Urinary bladder (tissue), 3 donors: ENCODE measurements at regions not wholly inside any gene's neighbourhood (a gene's known extent, or its start where the extent isn't known, plus 50 kb on each side); places are given as distances from the start of the nearest gene placed in this dataset.

Source experiments
- DNase-seq: peaks from one replicate; pipeline ENCODE4 v3.0.0-alpha.2; 2015; ENCODE audit errors: extremely low spot score
- H3K27ac ChIP-seq: one replicate; pipeline ENCODE4 v1.5.1; 2013; ENCODE audit warnings: low read depth, mild to moderate bottlenecking, moderate library complexity
- H3K36me3 ChIP-seq: one replicate; pipeline ENCODE4 v1.6.1; 2013; ENCODE audit warnings: mild to moderate bottlenecking, moderate library complexity; ENCODE audit not compliant: insufficient read depth
- H3K4me1 ChIP-seq: one replicate; pipeline ENCODE4 v1.6.1; 2013; ENCODE audit warnings: mild to moderate bottlenecking, moderate library complexity; ENCODE audit not compliant: insufficient read depth
- H3K4me3 ChIP-seq: one replicate; pipeline ENCODE4 v1.5.1; 2013; ENCODE audit warnings: low read depth, low read length
- WGBS: extraction: QIAGEN DNeasy Blood & Tissue Kit; methylation state at CpG from one replicate; pipeline ENCODE4 v1.1.7; 2013; 5-methylcytosine and 5-hydroxymethylcytosine counted together
- donor health status: healthy with polysubstance abuse.
- donor health status: healthy.

DNA sequence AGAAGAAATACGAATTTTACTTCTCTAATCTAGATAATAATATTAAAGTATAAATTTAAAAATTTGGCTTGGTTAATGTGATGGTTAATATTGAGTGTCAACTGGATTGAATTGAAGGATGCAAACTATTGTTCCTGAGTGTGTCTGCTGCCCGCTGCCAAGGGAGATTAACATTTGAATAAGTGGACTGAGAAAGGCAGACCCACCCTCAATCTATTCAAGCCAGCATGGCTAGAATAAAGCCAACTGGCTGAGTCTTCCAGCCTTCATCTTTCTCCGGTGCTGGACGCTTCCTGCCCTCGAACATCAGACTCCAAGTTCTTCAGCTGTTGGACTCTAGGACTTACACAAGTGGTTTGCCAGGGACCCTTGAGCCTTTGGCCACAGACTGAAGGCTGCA, 152.7 kb downstream of the TBXT start:
- 48% methylated on average over 5 of the region's 5 CpGs for WGBS
- no peak overlapping the region for H3K27ac ChIP-seq
- no peak for DNase-seq
- H3K4me1 ChIP-seq = no peaks in the 10 kb centered on the region
- H3K36me3 ChIP-seq = no peaks in the 10 kb centered on the region
- H3K4me3 ChIP-seq = no peak overlapping the region

DNA sequence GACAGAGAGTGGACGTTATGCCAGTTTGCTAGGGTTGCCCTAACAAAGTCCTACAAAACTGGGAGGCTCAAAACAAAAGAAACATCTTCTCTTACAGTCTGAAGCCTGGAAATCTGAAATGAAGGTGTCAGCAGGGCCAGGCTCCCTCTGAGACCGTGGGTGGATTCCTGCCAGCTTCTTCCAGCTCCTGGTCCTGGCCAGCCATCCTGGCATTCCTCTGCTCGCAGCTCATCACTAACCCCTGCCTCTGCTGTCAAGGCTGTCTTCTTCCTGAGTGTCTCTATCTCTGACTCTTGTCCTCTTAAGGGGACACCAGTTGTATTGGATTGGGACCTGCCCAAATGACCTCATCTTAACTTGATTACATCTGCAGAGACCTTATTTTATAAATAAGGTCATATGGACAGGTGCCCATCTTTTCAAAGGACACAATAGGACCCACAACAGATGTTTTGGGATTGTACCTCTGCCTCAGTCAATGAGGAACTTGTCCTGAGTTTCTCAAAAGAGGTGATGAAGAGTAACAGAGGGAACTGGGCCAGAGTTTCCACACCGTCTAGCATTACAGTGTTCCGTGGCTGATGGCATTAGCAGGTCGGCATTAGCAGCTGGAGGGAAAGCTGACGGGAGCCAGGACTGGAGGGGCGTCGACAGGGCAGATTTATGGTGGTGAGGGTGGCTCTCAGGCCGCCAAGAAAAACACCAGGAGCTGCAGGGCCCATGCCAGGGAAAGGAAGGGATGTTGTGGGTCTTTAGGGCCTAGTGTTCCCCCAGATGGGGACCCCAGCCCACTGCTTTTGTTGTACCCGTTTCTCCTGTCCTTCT, 157.3 kb downstream of the TBXT start:
- WGBS = 37% methylated on average over 11 of the region's 11 CpGs
- DNase-seq = no peak

DNA sequence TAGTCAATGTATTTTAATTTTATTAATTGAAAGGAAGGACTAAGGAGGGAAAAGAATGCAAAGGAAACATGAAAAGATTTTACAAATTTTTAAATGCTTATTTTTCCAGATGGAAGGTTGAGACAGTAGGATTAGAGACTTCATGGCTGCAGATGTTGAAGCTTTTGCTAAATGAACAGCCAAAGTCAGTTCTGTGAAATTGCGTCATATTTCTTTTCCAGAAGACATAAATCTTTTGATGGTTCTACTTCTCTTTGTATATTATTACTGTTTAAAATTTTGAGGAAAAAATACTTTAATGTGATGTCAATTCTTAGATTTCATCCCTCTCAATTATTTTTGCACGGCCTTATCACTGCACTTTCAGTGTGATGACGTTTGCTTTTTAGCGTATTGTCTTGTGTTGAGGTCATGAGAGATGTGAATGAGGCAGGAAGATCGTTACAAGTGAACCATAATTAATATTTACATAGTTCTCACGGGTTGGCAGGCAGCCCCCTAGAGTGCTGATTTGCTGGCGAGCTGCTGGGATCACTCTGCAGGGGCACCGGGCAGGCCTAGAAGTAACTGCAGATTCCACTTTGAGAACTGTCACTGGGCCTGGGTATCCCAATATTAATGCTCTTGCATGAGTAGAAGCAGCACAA, 158.1 kb downstream of the TBXT start:
- no peaks in the 10 kb centered on the region for H3K4me1 ChIP-seq
- H3K4me3 ChIP-seq = no peak overlapping the region
- 47% methylated on average over 8 of the region's 8 CpGs for WGBS
- H3K27ac ChIP-seq = no peak overlapping the region
- no peak for DNase-seq
- no peaks in the 10 kb centered on the region for H3K36me3 ChIP-seq

More for the DNA sequence above, 157.3 kb downstream of the TBXT start:
- Histone ChIP-seq H3K4me1 (no peaks in the 10 kb centered on the region), H3K4me3 (no peak overlapping the region), H3K27ac (no peak overlapping the region), H3K36me3 (no peaks in the 10 kb centered on the region)

DNA sequence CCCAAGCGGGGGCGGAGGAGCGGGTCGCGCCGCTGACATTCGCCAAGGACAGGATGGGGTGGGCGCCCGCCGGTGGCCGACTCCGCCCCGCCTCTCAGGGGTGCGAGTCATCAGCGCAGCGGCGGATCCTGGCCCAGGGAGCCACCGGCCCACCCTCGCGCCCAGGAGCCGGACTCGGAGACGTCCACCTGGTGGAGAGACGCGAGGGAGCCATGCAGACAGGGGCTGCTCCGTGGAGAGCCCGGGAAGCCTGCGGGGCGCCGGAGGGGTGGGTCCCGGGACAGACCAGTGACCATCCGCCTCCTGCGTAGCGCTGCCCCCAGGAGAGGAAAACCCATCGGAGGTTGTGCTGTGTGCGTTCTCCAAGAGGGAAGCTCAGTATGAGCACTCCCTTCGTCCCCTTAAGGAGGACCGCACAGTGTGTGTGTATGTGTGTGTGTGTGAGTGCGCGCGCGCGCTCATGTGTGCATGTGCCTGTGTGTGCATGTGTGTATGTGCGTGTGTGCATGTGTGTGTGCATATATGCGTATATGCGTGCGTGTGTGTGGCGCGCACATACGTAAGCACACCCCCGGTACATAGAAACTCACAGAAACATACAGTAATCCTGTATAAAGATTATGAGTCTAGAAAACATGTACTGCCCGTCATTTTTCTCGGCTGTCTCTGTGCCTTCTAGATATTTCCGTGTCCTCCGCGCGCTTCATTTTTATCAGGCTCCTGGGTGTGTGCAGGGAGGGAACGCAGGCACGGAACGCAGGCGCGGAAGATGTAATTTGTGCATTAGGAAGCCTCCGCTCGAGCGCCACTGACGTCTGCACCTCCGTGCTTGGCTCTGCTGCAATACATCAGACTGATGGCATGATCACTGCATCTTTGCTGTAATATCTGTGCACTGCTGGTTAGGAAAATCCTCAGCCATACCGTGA, 158.9 kb downstream of the TBXT start:
- WGBS = 2% methylated on average over 68 of the region's 68 CpGs
- no peak for DNase-seq
- H3K27ac ChIP-seq = no peak overlapping the region
- no peaks in the 10 kb centered on the region for H3K4me1 ChIP-seq
- H3K36me3 ChIP-seq = no peaks in the 10 kb centered on the region
- no peak overlapping the region for H3K4me3 ChIP-seq

DNA sequence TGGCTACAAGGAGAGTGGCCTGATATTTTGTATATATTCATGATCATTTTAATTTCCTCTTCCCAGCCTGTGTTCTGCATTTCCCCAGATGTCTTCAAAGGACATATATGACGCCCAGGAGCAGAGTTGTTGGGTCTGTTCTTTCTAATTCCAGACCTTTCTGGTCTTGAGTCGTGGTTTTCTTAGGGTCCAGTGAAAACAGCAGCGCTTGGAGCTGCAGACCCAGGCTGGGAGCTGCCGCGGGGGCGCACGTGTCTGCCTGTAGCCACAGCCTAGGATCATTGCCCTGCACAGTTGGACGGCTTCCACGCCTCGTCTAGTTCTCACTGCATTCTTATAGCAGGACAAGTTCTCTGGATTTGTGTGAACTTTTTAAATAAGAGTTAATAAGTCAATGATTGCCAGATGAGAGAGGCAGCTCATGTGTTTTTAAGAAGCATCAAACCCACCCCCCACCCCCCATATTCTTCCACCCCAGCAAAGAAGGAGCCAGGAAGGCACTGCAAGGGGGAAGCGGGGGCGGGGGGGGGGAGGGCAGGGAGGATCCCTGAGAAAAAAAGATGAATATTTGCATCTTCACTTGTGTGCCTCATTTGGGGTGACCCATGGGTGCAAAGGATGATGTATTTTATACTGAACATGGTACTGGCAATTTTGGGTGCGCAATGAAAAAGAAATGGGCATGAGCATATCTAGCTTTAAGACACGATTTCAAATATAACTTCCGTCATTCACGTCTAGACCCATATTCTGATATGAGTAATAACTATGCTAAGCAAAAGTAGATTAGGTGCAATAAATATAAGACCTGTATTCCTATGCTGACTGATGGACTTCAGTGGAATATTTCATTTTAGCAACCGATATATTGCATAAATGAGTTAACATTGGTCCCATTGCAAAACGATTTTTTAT, 160.0 kb downstream of the TBXT start:
- H3K36me3 ChIP-seq = no peaks in the 10 kb centered on the region
- H3K4me1 ChIP-seq = no peaks in the 10 kb centered on the region
- WGBS = 9% methylated on average over 18 of the region's 18 CpGs
- no peak overlapping the region for H3K4me3 ChIP-seq
- no peak overlapping the region for H3K27ac ChIP-seq
- no peak for DNase-seq

DNA sequence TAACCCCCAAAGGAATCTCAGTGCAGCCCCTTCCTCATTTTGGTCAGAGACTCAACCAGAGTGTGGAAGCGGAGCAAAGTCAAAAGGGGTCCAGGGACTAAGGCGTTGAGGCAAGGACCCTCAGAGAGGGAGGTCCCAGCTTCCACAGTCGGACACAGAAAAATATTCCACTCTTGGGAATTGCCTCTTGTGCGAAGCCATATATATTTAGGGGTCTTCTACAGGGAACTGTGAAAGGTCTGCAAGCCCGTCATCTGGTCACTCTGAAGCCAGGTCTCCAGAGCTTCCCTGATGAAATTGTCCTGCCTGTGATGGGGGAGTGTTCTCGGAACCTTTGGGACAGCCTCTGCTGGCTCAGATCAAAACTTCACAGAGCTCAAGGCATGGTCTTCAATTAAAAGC, 160.8 kb downstream of the TBXT start:
- 18% methylated on average over 6 of the region's 6 CpGs for WGBS

DNA sequence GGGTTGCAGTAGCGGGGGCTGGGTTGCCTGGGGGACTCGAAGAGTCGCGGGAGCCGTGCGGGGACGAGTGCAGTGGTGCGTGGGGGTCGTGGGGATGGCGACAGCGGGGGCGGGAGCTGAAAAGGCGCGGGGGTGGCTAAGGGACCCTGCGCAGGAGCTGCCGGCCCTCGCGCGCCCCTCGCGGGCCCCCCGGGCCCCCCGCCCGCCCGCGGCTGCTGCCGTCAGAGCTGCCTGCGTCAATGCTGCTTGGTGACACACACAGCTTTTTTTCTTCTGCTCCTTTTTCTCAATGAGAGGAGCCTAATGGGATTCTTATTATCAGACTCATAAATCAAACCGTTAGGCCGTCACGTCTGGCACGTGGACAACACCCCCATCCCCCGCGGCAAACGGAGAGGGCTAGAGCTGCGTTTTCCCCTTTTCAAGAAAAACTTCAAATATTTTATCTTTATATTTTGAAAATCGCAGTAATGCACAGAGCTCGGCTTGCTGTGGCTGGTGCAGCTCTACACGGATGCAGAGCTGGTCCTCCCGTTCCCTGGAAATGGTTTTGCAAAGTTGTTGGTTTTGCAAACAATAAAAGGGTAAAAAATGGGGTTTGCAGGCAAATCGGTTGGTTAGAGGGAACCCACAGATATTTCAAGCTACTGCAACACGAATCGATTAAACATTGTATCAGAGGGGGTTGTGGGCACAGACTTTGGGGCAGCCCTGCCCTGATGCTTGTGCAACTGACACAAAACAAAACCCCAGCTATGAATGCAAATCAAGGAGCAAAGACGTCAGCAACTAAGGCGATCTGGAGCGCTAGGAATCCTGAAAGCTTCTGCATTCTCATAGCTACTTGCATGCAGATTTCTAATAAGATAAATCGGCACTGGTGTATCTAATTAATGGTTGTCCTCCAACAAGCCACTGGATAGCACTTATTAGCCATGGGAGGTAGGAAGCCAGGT, 161.4 kb downstream of the TBXT start:
- DNase-seq = peak; percentile 70
- H3K27ac ChIP-seq = no peak overlapping the region
- H3K36me3 ChIP-seq = no peaks in the 10 kb centered on the region
- H3K4me1 ChIP-seq = no peaks in the 10 kb centered on the region
- peak overlapping the region; percentile 30 for H3K4me3 ChIP-seq
- WGBS = under 1% methylated on average over 47 of the region's 47 CpGs

More for the DNA sequence above, 160.8 kb downstream of the TBXT start:
- no peak for DNase-seq
- no peaks in the 10 kb centered on the region for H3K4me1 ChIP-seq
- H3K27ac ChIP-seq = no peak overlapping the region
- H3K36me3 ChIP-seq = no peaks in the 10 kb centered on the region
- no peak overlapping the region for H3K4me3 ChIP-seq

DNA sequence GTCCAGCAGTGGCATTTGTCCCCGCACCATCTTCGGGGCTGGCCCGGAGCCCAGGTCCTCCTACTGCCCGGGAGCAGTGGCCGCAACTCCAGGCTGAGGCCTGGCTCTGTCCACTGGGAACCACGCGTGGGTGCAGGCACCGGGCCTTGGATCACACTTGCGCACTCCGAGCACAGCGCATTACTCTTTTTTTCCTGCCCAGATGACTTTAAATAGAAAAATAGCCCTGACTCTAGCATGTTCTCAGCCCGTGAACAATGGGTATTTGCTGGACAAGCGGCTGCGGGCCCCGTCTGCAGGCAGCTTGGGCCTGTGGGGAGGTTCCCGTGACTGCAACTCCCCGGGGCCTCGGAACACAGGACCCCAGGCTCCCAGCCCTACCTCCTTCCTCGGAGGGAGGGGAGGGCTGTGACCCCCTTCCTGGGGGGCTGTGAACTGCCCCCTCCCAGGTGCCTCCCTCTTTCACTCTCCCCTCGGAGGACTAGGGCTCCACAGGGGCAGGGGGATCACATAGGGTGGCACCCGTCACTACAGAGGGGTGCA, 162.2 kb downstream of the TBXT start:
- 6% methylated on average over 21 of the region's 21 CpGs for WGBS
- peak overlapping the region; percentile 30 for H3K4me3 ChIP-seq
- DNase-seq = no peak
- H3K27ac ChIP-seq = no peak overlapping the region
- H3K36me3 ChIP-seq = no peaks in the 10 kb centered on the region
- H3K4me1 ChIP-seq = no peaks in the 10 kb centered on the region

DNA sequence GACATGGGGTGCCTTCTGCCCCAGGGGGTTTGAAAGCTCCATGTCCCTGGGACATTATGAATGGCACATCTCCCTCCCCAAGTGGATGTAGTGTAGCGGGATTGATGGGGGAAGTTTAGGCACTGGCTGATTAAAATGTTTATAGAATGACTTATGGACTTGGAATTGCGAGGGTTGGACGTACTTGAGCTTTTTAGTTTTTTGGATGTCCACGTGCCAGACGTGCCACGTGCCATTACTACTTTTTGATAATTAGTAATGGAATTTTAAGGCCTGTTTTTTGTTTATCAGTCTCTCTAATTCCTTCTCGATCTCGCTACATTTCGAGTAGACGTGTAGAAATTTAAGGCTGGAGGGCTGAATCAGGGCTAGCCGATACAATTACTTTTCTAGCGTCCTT, 162.8 kb downstream of the TBXT start:
- no peak overlapping the region for H3K4me3 ChIP-seq
- 73% methylated on average over 12 of the region's 12 CpGs for WGBS
- DNase-seq = no peak

DNA sequence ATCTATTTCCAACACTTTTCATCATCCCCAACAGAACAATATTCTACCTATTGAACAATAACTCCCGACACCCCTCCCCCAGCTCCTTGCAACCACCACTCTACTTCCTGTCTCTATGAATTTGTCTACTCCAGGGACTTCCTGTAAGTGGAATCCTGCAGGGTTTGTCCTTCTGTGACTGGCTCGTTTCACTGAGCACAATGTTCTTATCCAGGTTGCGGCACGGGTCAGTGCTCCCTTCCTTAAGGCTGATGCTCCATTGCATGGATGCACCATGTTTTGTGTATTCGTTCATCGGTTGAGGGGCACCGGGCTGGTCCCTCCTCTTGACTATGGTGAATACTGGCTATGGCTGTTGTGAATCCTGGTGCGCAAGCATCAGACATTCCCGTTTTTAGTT, 163.2 kb downstream of the TBXT start:
- H3K36me3 ChIP-seq = no peaks in the 10 kb centered on the region
- WGBS = 86% methylated on average over 9 of the region's 9 CpGs
- no peak overlapping the region for H3K27ac ChIP-seq
- DNase-seq = no peak
- no peak overlapping the region for H3K4me3 ChIP-seq
- H3K4me1 ChIP-seq = no peaks in the 10 kb centered on the region

More for the DNA sequence above, 162.8 kb downstream of the TBXT start:
- Histone ChIP-seq H3K36me3 (no peaks in the 10 kb centered on the region), H3K4me1 (no peaks in the 10 kb centered on the region), H3K27ac (no peak overlapping the region)

DNA sequence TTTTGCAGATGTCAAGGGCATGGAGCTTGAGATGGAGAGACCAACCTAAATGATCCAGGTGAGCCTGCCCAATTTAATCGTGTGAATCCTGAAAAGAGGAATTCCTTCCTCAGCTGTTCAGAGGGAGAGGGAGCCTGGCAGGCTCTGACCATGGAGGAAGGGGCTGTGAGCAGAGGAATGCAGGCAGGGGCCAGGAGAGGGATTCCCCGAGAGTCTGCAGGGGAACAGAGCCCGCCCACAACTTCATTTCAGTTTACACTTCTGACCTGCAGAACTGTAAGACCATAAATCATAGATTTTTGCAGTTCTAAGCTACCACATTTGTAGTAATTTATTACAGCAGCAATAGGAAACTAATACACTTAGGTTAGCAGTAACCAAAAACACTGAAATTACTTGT, 164.1 kb downstream of the TBXT start:
- Histone ChIP-seq H3K4me1 (no peaks in the 10 kb centered on the region), H3K36me3 (no peaks in the 10 kb centered on the region), H3K4me3 (no peak overlapping the region), H3K27ac (no peak overlapping the region)
- 28% methylated on average over 3 of the region's 3 CpGs for whole genome bisulfite sequencing
- DNase-seq = no peak

DNA sequence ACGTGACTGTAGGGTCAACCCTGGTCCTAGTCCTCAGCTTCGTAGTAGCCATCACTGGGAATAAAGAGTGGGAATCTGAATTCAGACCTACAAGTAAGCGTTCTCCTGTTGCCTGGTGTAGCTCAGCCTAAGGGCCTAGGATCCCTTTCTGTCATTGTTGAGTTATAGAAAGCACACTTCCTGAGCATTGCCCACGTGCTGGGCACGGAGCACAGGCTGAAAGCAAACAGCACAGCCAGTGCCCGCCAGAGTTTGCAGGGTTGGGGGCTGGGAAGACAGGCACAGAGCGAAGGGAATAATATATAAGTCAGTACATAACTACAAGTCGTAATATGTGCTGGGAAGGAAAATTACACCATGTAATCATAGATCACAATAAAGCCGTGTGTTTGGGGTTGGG, 166.3 kb downstream of the TBXT start:
- no peaks in the 10 kb centered on the region for H3K36me3 ChIP-seq
- 74% methylated on average over 9 of the region's 9 CpGs for WGBS
- no peak overlapping the region for H3K4me3 ChIP-seq
- DNase-seq = no peak
- no peaks in the 10 kb centered on the region for H3K4me1 ChIP-seq
- no peak overlapping the region for H3K27ac ChIP-seq
